NCI-H187 (cell line): ENCODE measurements at regions not wholly inside any gene's neighbourhood (a gene's known extent, or its start where the extent isn't known, plus 50 kb on each side); places are given as distances from the start of the nearest gene placed in this dataset.

Source experiments
- DNase-seq, 2 experiments: peaks; one replicate each; lab custom pipeline; 2025; lab: John Stamatoyannopoulos, UW

DNA sequence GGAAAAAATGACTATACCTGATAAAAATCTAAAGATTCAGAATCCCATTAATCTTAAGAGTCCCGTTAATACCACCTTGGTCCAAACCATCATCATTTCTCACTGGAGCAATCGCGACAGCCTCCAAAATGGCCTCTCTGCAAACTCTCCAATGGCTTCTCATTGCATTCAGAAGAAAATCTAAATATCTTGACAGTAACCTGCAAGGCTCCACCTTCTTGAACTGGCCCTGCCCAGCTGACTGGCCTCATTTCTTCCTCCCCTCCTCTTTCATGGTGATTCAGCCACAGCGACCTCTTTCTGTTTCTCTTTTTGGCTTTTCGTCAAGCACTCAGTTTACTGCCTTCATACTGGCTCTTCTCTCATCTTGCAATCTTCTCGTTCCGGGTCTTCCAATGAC lies 56.2 kb upstream of the GPRIN3 start:
- no peak for DNase-seq

DNA sequence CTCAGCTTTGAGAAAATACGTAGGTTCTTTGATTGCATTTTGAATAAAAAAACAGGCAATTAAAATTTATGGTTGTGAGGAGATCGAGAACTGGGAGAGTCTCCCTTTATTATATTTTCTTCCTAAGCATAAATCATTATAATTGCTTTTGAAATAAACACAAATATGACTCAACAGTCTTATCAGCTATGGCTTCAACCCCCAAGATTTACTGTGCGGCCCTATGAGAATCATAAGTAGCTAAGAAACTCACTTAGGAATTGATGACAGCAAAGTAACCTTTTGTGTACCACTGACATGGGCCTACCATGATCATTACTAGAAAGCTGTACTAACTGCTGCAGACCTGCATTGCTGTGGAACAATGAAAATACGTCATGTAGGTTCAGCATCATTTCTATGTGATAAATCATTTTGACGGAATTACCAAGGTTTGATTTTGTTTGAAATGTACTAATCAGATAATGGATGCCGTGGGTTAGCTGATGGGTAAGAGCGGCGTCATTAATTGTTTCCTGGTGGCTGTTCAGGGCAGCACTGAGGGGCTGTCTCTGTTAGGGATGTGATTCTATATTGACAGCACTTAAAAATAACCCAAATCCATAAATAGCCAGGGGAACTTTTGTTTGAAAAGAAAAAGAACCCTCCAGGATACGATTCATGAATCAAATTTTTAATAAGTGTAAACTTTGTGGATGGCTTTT lies 51.5 kb upstream of the GPRIN3 start:
- no peak for DNase-seq

DNA sequence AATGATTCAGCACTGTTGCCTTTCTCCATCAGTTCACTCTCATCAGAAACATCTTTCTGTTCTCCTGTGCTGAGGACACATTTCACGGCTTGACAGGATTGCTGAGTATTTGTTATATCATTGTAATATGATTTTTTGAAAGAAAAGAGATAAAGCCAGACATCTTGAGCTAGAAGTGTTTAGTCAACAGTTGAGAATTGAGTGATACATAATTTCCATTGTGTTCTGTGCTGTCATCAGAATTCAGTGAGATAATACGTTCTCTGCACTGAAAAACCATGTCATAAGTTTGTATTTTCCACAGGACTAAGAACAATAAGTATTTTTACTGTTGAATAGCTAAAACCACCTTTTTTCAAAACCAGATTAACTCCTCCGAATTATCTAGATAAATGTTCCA lies 50.2 kb upstream of the GPRIN3 start:
- no peak for DNase-seq
